ENCODE measurements at regions not wholly inside any gene's neighbourhood (a gene's known extent, or its start where the extent isn't known, plus 50 kb on each side); places are given as distances from the start of the nearest gene placed in this dataset.
"Not testable (repeated sequence)": the region's sequence is repeated elsewhere in the genome, so short reads cannot be mapped to it uniquely, and the experiment has no call there.

DNA sequence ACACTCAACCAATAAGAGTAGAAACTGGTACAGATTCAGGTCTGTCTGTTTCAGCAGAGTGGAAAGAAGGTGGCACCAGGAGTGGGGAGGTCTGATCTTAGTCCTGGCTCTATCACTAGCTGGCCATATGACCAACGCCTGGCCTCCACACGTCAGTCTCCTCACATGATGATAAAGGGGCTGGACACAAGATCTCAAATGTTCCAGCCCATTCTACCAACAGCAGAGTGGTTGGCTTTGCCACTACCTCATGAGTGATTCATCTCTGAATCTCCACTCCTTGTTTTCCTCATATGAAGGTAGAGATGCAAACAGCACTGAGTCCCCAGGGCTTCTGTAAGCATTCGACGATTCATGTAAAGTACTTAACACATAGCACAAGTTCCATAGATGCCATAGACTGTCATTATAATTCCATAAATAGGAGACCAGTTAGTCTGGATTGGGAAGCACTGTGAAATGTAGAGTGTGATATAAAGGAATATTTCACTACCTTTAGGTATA is 281.9 kb upstream of the ASIC2 start:
- Histone ChIP-seq H3K4me1 (no peaks in the 10 kb centered on the region), H3K4me3 (no peak overlapping the region), H3K36me3 (no peaks in the 10 kb centered on the region), H3K9me3 (no peaks in the 10 kb centered on the region), H3K27me3 (no peaks in the 10 kb centered on the region), H3K27ac (no peak overlapping the region)
- DNase-seq = no peak
- 82 to 85% methylated on average over 4 of the region's 4 CpGs for WGBS, 2 donors
- intact Hi-C loops (cut with DNase I) = no loop called here
- TF ChIP-seq POLR2AphosphoS5 (IDR thresholded peaks at IDR 0.05) (no peak), CTCF (IDR thresholded peaks at IDR 0.05) (no peak), POLR2A (IDR thresholded peaks at IDR 0.05) (no peak), EP300 (IDR thresholded peaks at IDR 0.05) (no peak)

DNA sequence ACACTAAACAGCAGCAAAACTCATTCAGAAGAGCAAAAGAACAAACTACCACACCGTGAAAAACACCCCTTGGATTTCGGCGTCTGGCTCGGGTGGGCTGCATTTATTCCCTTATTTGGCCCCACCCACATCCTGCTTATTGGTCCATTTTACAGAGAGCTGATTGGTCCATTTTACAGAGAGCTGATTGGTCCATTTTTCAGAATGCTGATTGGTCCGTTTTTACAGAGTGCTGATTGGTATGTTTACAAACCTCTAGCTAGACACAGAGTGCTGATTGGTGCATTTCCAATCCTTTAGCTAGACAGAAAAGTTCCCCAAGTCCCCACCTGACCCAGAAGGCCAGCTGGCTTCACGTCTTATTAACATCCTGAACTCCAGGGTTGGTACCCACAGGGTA is 286.6 kb upstream of the ASIC2 start:
- H3K4me3 ChIP-seq; intact Hi-C loops (cut with DNase I); H3K27ac ChIP-seq; H3K27me3 ChIP-seq; DNase-seq; H3K4me1 ChIP-seq; H3K9me3 ChIP-seq; H3K36me3 ChIP-seq: not testable (repeated sequence)
- WGBS, 2 donors = 82 to 91% methylated on average over 6 of the region's 6 CpGs

GRCh38 chr17:33580215-33580614 is 287.1 kb upstream of the ASIC2 start:
- no peak overlapping the region for H3K4me3 ChIP-seq
- no peak overlapping the region for H3K27ac ChIP-seq
- H3K9me3 ChIP-seq = no peaks in the 10 kb centered on the region
- no peak for TF ChIP-seq EP300 (IDR thresholded peaks at IDR 0.05)
- TF ChIP-seq CTCF (IDR thresholded peaks at IDR 0.05) = no peak
- no peak for TF ChIP-seq POLR2AphosphoS5 (IDR thresholded peaks at IDR 0.05)
- no peak for TF ChIP-seq POLR2A (IDR thresholded peaks at IDR 0.05)
- no peaks in the 10 kb centered on the region for H3K36me3 ChIP-seq
- no peak for DNase-seq
- intact Hi-C loops (cut with DNase I) = no loop called here
- H3K27me3 ChIP-seq = no peaks in the 10 kb centered on the region
- H3K4me1 ChIP-seq = no peaks in the 10 kb centered on the region
- 90 to 93% methylated on average over 3 of the region's 3 CpGs for WGBS, 2 donors

DNA sequence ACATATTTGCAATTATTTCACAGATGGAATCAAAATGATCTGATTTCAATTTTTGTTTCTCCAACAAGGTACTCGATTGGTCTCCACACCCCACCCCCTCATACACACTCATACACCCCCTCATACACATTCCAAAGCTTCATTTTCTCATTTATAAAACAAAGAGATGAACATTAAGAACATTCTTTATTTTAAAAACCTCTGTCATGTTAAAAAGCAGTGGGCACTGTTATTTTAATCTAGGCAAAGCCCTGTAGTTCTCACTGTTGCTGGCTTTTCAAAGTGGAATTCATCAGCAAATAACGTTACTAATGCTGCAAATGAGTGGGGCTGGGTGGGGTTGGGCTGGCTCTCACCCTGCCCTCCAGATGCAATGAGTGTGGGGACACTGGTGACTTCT is 289.6 kb upstream of the ASIC2 start:
- TF ChIP-seq CTCF (IDR thresholded peaks at IDR 0.05) (no peak), EP300 (IDR thresholded peaks at IDR 0.05) (no peak)
- DNase-seq = no peak
- Histone ChIP-seq H3K27ac (no peak overlapping the region), H3K4me3 (no peak overlapping the region), H3K4me1 (no peaks in the 10 kb centered on the region), H3K9me3 (no peaks in the 10 kb centered on the region), H3K27me3 (peaks cover 0 to 10% (median 0%) of the 10 kb centered on the region in 3 donors), H3K36me3 (no peaks in the 10 kb centered on the region)
- WGBS, 2 donors = 38 to 63% methylated on average over 2 of the region's 2 CpGs
- intact Hi-C loops (cut with DNase I) = no loop called here

DNA sequence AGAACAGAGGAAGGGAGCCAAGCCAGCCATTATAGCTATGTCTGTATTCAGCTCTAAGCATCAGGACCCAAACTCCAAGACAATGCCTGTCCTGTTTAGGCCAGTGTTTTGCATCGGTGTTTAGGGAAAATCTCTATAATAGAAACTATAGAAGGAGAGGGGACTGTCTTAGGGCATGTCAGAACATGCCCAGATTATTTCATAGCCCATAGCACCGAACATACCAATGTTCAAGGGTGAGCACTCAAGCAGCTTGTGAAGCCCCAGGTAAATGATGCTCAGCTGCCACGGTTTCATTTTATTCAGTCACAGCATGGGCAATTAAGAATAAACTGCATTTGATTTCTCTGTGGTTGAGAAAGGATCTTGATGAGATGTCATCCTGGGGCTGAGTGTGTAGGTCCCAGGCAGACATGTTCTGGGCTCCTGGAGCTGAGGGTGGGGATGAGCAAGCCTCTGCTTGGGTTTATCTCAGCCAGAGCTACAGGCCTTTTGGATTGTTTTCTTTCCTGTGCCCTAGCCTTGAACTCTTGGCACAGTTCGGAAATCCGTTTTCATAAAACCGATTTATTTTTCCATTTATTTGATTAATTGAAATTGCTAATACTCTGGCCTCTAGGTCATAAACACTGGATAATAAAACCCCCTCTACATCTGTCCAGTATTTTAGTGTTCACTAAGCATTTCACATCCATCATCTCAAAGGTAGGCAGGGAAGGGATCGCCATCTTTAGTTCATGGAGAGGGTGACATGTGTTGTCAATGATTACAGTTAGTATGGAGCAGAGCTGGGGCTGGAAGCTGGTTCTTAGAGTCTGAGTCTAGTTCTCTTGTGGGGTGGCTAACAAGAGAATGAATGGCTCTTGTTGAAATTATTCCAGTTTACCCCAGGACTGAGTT is 290.7 kb upstream of the ASIC2 start:
- H3K4me1 ChIP-seq = peaks cover 0 to 1% (median 0%) of the 10 kb centered on the region in 4 donors
- H3K27me3 ChIP-seq = peaks cover 0 to 10% (median 0%) of the 10 kb centered on the region in 3 donors
- TF ChIP-seq EP300 (IDR thresholded peaks at IDR 0.05) = no peak
- no peak for TF ChIP-seq POLR2A (IDR thresholded peaks at IDR 0.05)
- TF ChIP-seq CTCF (IDR thresholded peaks at IDR 0.05) = no peak
- no peak for TF ChIP-seq POLR2AphosphoS5 (IDR thresholded peaks at IDR 0.05)
- H3K9me3 ChIP-seq = no peaks in the 10 kb centered on the region
- H3K36me3 ChIP-seq = no peaks in the 10 kb centered on the region
- DNase-seq = no peak
- intact Hi-C loops (cut with DNase I) = no loop called here
- no peak overlapping the region for H3K4me3 ChIP-seq
- WGBS, 2 donors = 83% methylated on average over 7 of the region's 7 CpGs
- no peak overlapping the region for H3K27ac ChIP-seq
